MCF 10A (cell line): ENCODE measurements at regions not wholly inside any gene's neighbourhood (a gene's known extent, or its start where the extent isn't known, plus 50 kb on each side); places are given as distances from the start of the nearest gene placed in this dataset.

Experiments used
- BruUV-seq: library from RNA; stranded (reverse); fragments of 400-500 nt; replicated peaks from 2 replicates; lab custom pipeline; 2021; lab: Mats Ljungman, UMichigan
- CTCF ChIA-PET: fragments of 300-600 bp; sonication (Branson Sonifier 250); formaldehyde crosslinking; extraction: SDS; loops from one replicate; lab custom pipeline; 2021; ENCODE audit warnings: antibody characterized with exemption, inconsistent platforms; lab: Yijun Ruan, JAX
- POLR2A ChIA-PET: fragments of 300-600, 350-650 bp; sonication (Branson Sonifier 250); formaldehyde crosslinking; extraction: SDS; loops from one replicate; lab custom pipeline; 2020; ENCODE audit warnings: antibody characterized with exemption, inconsistent platforms; lab: Yijun Ruan, JAX
- DNase-seq: peaks from one replicate; pipeline ENCODE4 v3.0.0-alpha.2; 2018; ENCODE audit not compliant: unreplicated experiment
- H3K27ac Mint-ChIP-seq: one replicate; pipeline ENCODE4 v1.8.0; 2022; ENCODE audit warnings: mild to moderate bottlenecking, low read depth, mixed read lengths; ENCODE audit not compliant: unreplicated experiment
- H3K27me3 Mint-ChIP-seq: one replicate; pipeline ENCODE4 v1.8.0; 2022; ENCODE audit warnings: mixed read lengths; ENCODE audit not compliant: insufficient read depth, unreplicated experiment
- H3K36me3 Mint-ChIP-seq: one replicate; pipeline ENCODE4 v1.8.0; 2022; ENCODE audit warnings: mild to moderate bottlenecking, moderate library complexity, mixed read lengths; ENCODE audit not compliant: insufficient read depth, unreplicated experiment
- H3K4me1 Mint-ChIP-seq: one replicate; pipeline ENCODE4 v1.8.0; 2022; ENCODE audit warnings: mixed read lengths; ENCODE audit not compliant: insufficient read depth, unreplicated experiment
- H3K4me3 Mint-ChIP-seq: one replicate; pipeline ENCODE4 v1.8.0; 2022; ENCODE audit warnings: mild to moderate bottlenecking, moderate library complexity, mixed read lengths; ENCODE audit not compliant: unreplicated experiment
- H3K9me3 Mint-ChIP-seq: one replicate; pipeline ENCODE4 v1.8.0; 2022; ENCODE audit warnings: mixed read lengths; ENCODE audit not compliant: unreplicated experiment
- CTCF ChIP-seq: fragments of 200-600 bp; IDR thresholded peaks from one replicate; pipeline ENCODE4 v1.8.0; 2022; ENCODE audit warnings: antibody characterized with exemption, mild to moderate bottlenecking; ENCODE audit not compliant: unreplicated experiment
- intact Hi-C: fragments of 100-400 bp; cut with micrococcal nuclease; formaldehyde crosslinking; loops from 2 replicates; pipeline ENCODE4 v1.14.1; 2022

DNA sequence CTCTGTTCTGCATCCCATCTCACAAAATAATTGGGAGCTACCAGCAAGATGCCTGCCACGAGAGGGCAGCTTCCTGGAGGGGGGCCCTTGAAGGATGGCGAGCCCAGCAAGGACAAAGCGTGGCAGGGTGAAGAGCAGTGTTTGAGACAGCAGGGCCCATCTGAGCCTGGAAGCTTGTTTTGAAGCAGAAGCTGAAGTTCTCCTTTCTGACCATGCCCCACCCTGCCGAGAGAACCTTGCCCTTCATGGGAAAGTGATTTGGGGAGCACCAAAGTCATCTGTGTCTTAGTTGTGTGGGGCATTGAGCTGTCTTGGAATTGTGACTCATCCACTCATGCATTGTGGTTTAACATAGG lies 216.3 kb downstream of the BCL11A start:
- POLR2A ChIA-PET = interaction anchor here (0.7 kb wide), 1 partner anchor 174 kb away, joined by 3 read pairs; no protein-coding TSS in a partner anchor
- intact Hi-C loops = no loop called here
- H3K27me3 Mint-ChIP-seq = no peaks in the 10 kb centered on the region
- TF ChIP-seq CTCF = no peak
- H3K4me3 Mint-ChIP-seq = no peak overlapping the region
- no peaks in the 10 kb centered on the region for H3K36me3 Mint-ChIP-seq
- H3K9me3 Mint-ChIP-seq = no peaks in the 10 kb centered on the region
- peaks cover 7% of the 10 kb centered on the region for H3K4me1 Mint-ChIP-seq
- no peak overlapping the region for H3K27ac Mint-ChIP-seq
- no TSS peak for BruUV-seq
- CTCF ChIA-PET = interaction anchor here (0.7 to 1.5 kb wide), 2 partner anchors 16 to 579 kb away, joined by 4 read pairs; no protein-coding TSS in a partner anchor
- no peak for DNase-seq

DNA sequence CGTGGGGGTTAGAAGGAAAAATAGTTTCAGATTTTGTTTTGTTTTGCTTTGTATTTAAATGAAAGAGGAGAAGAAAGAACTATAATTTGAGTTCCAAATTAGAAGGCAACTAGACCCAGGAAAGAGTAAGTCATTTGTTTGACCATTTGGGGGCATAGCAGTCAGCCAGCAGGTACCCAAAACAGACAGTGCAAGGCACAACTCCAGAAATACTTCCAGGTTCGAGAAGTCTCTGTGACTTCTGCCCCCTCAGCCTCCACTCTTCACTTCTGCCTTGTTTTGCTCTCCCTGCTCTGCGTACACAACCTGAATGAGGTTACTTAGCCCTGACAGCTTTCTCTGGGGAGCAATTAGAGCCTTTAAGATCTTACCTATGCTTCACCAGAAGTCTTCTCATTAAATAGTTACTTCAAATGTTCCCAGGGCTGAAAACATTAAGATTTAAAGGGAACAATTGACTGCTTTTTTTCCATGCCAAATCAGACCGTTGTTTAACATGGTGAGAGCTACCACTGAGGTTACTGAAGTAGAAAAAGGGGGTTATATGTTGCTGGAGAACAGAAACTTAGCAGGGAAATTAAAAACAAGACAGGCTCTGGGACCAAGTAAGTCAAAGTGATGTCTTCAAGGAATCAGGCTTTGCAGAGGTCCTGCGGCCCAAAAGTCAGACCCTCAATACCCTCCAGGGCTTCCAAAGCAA lies 216.9 kb downstream of the BCL11A start:
- intact Hi-C loops = no loop called here
- DNase-seq = no peak
- no TSS peak for BruUV-seq
- Mint-ChIP-seq H3K27ac (no peak overlapping the region), H3K4me1 (peaks cover 7% of the 10 kb centered on the region), H3K27me3 (no peaks in the 10 kb centered on the region), H3K9me3 (no peaks in the 10 kb centered on the region), H3K36me3 (no peaks in the 10 kb centered on the region), H3K4me3 (no peak overlapping the region)
- TF ChIP-seq CTCF = no peak
- ChIA-PET POLR2A (no interaction called here), CTCF (interaction anchor here (0.7 to 1.5 kb wide), 2 partner anchors 15 to 579 kb away, joined by 4 read pairs; no protein-coding TSS in a partner anchor)

GRCh38 chr2:60335533-60336237 lies 217.8 kb downstream of the BCL11A start:
- intact Hi-C loops = no loop called here
- ChIA-PET POLR2A (no interaction called here), CTCF (no interaction called here)
- TF ChIP-seq CTCF = no peak
- H3K27ac Mint-ChIP-seq = no peak overlapping the region
- no peak overlapping the region for H3K4me3 Mint-ChIP-seq
- no peaks in the 10 kb centered on the region for H3K36me3 Mint-ChIP-seq
- BruUV-seq = no TSS peak
- peaks cover 7% of the 10 kb centered on the region for H3K4me1 Mint-ChIP-seq
- H3K9me3 Mint-ChIP-seq = no peaks in the 10 kb centered on the region
- no peaks in the 10 kb centered on the region for H3K27me3 Mint-ChIP-seq
- DNase-seq = no peak

DNA sequence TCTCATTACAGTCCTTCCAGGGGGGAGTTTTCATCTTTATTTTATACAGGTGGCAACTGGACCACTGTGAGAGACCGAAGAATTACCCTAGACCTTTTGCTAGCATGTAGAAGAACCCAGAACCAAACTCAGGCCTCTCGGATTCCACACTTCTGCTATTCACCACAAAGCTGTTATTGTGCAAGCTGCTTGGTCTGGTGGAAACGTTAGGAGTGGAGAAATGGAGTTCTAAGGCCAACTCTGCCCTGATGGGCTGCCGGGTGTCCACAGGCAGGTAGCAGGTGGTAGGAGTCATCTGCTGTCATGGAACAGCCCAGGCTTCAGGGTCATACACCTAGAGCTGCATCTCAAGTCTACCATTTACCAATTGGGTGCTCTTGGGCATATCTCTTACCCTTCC lies 218.8 kb downstream of the BCL11A start:
- Mint-ChIP-seq H3K27ac (no peak overlapping the region), H3K4me1 (peaks cover 7% of the 10 kb centered on the region), H3K9me3 (no peaks in the 10 kb centered on the region), H3K27me3 (no peaks in the 10 kb centered on the region), H3K4me3 (no peak overlapping the region), H3K36me3 (no peaks in the 10 kb centered on the region)
- DNase-seq = no peak
- intact Hi-C loops = no loop called here
- ChIA-PET POLR2A (no interaction called here), CTCF (no interaction called here)
- BruUV-seq = no TSS peak
- no peak for TF ChIP-seq CTCF
